Ammon's horn (tissue), 1 donor: ENCODE measurements at regions not wholly inside any gene's neighbourhood (a gene's known extent, or its start where the extent isn't known, plus 50 kb on each side); places are given as distances from the start of the nearest gene placed in this dataset.
"Not testable (repeated sequence)": the region's sequence is repeated elsewhere in the genome, so short reads cannot be mapped to it uniquely, and the experiment has no call there.

ENCODE experiments used
- DNase-seq: peaks from one replicate; pipeline ENCODE4 v3.0.0-alpha.2; 2016; ENCODE audit warnings: low spot score

- no peak for DNase-seq
Observed at GRCh38 chrX:35406386-35406785, 391.8 kb upstream of the MAGEB16 start.

- DNase-seq, result no peak
Observed at GRCh38 chrX:35416782-35417181, 381.4 kb upstream of the MAGEB16 start.

GRCh38 chrX:35432056-35432455, 366.1 kb upstream of the MAGEB16 start:
- DNase-seq, result no peak

DNA sequence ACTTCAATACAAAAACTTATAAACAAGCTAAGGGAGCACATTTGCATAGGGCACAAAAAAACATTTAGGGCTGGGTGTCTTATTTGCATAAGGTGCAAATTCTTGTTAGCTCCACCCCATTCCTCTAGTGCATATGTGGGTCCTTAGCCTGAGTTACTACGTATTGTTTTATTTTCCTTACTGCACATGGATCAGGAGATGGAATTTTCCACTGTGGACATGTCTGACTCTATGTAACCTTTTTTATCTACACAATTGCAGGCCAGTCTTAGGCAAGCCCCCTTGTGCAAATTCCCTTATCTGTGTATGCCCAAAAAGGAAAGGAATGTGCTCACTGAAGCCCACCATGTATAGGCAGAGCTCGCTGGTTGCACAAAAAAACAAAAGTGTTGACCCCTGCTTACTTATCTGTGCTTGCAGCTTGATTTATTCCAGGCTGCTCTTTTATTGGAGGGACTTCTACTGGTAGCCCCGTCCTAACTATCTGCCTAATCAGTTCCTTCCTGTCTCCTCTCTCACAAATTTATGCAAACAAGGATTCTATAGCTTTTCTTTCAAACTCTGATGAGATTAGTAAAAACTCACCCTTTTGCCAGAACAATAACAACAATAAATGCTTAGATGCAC, 359.0 kb upstream of the MAGEB16 start:
- no peak for DNase-seq

GRCh38 chrX:35439692-35440091, 358.4 kb upstream of the MAGEB16 start:
- no peak for DNase-seq

DNA sequence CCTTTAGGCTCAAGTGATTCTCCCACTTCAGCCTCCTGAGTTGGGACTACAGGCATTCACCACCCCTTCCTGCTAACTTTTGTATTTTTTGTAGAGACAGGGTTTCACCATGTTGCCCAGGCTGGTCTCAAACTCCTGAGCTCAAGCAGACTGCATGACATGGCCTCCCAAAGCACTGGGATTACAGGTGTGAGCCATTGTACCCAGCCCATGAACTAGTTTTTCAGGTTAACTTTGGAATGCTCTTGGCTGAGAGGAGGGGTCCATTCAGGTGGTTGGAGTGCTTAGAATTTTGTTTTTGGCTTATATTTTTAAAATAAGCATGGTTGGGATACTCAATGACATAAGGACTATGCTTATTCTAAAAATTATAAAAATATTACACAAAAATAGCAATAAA, 355.7 kb upstream of the MAGEB16 start:
- no peak for DNase-seq

GRCh38 chrX:35443091-35443582, 355.0 kb upstream of the MAGEB16 start:
- not testable (repeated sequence) for DNase-seq

DNA sequence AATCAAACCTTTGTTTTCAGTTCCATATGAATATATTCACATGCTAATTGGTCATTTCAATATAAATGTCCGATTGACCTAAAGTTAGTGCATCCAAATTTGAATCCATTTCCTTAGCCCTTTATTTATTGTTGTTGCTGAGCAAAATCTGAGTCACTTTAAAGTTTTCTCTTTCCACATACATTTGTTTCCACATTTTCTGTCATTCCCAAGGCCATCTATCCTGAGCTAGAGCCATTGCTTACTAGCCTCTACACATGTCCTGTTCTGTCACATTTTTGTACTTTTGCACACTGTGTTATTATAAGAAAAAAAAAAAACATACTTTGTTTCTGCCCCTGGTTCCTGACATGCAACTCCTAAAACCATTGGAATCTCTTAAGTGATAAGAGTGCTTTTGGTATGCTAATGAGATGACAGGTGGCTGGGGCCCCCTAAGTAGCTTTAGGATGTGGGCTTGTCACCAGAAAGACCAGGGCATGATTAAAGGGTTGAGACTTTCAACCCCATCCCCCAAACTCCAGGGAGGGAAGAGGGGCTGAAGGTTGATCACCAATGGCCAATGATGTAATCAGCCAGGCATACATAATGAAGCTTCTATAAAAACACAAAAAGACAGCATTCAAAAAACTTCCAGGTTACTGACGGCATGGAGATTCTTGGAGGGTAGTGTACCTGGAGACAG, 353.3 kb upstream of the MAGEB16 start:
- no peak for DNase-seq

GRCh38 chrX:35445912-35446311, 352.2 kb upstream of the MAGEB16 start:
- DNase-seq, result no peak

DNA sequence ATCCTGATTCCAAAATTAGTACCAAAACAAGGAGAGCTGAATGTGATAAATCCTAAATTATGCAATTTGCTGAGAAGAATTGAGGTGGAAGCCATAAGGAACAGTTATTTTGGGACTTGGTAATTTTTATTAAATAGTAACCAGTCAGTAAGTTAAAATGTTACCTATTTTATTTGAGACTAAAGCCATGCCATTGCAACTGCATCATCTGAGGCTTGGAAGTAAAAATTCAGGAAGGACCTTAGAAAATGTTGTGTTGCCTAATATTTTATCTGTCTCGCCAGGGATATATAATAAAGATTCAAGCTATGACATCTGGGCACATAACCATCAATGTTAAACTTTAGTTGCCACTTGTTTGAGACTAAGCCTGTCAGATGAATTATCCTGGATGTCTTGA, 341.3 kb upstream of the MAGEB16 start:
- no peak for DNase-seq

GRCh38 chrX:35458142-35458541, 340.0 kb upstream of the MAGEB16 start:
- DNase-seq, result no peak

DNA sequence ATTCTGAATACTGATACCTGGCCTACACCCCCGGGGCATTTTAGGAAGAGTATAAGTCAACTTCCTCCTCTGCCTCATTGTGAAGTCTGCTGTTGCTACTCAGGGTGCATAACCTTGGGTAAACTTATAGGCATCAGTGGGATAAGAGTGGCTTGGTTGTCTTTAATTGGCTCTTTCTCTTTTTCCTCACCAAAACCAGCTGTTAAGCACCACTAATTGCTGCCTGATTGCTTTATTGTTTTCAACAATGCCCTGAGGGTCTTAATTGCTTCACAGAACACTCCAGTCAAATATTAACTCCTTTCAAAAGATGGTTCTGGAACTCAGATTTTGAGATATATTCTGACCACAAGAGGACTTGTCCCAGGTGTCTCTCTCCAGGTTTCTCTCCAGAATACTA, 337.0 kb upstream of the MAGEB16 start:
- DNase-seq, result no peak

GRCh38 chrX:35496671-35497070, 301.5 kb upstream of the MAGEB16 start:
- DNase-seq, result not testable (repeated sequence)

- DNase-seq, result not testable (repeated sequence)
Observed at GRCh38 chrX:35497453-35497852, 300.7 kb upstream of the MAGEB16 start.

DNA sequence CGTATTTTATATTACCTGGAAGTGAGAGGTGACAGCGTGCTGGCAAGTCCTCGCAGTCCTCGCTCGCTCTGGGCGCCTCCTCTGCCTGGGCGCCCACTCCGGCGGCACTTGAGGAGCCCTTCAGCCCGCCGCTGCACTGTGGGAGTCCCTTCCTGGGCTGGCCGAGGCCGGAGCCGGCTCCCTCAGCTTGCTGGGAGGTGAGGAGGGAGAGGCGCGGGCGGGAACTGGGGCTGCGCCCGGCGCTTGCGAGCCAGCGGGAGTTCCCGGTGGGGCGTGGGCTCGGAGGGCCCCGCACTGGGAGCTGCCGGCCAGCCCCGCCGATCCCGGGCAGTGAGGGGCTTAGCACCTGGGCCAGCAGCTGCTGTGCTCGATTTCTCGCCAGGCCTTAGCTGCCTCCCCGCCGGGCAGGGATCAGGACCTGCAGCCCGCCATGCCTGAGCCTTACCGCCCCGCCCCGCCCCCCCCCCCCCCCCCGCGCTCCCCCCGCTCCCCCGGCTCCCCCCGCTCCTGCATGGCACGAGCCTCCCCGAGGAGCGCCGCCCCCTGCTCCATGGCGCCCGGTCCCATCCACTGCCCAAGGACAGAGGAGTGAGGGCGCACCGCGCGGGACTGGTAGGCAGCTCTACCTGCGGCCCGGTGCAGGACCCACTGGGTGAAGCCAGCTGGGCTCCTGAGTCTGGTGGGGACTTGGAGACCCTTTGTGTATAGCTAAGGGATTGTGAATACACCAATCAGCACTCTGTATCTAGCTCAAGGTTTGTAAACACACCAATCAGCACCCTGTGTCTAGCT, 298.9 kb upstream of the MAGEB16 start:
- DNase-seq, result no peak

GRCh38 chrX:35507701-35508100, 290.4 kb upstream of the MAGEB16 start:
- no peak for DNase-seq

- DNase-seq, result not testable (repeated sequence)
Observed at GRCh38 chrX:35548003-35548402, 250.1 kb upstream of the MAGEB16 start.

DNA sequence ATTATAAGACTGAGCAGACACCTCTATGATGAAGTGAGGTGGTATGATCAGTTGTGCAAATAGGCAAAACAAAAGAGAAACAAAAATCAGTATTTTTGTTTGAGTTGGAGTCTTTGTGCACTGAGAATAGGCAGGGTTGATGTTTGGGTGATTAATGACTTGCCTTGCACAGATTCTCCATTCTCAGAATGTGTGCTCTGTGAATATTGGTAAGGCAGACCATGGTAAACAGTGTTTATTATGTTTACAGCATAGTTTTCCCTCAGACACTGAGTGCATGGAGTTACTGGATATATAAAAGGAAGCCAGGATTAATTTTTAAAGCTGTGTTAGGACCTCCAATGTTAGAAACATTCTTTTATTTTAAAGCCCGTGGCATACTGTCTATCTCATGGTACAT, 240.2 kb upstream of the MAGEB16 start:
- DNase-seq, result no peak

DNA sequence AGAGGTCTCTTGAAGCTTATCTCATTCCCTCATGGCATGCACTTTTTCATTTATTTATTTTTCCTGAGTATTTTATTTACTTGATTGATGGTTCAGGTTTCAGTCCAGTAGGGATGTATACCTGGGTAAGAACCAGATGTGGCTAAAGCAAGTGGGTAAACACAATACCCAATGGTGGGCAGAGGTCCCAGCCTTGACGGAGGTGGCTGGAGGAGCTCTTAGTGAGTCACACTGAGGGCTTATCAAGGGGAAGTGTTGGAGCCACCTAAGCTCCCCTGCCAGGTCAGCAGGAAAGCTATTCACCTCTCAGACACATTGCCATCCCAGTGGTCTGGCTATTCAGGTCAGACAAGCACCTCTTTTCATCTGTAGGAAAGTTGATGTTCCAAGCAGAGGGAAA, 236.2 kb upstream of the MAGEB16 start:
- DNase-seq, result no peak

- no peak for DNase-seq
Observed at GRCh38 chrX:35562395-35562794, 235.7 kb upstream of the MAGEB16 start.

DNA sequence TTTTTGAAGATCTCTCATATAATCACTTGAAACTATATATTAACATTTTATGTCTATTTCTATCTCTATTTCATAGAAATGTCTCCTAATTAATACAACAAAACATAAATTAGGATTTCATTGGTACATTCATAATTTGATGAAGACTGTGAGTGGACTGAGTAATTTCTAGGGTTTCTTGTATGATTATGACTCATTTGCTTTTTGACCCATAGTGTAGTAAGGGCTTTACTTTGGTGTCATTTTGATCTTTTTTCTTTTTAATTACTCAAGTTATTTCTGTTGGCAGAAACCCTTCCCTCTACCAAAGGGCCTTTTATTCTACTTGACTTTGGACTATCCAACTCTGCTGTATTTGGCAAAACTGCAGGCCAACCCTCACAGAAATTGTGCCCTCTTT, 207.9 kb upstream of the MAGEB16 start:
- no peak for DNase-seq

- DNase-seq, result not testable (repeated sequence)
Observed at GRCh38 chrX:35611562-35611961, 186.6 kb upstream of the MAGEB16 start.

- DNase-seq, result no peak
Observed at GRCh38 chrX:35617836-35618235, 180.3 kb upstream of the MAGEB16 start.
